ENCODE measurements at regions not wholly inside any gene's neighbourhood (a gene's known extent, or its start where the extent isn't known, plus 50 kb on each side); places are given as distances from the start of the nearest gene placed in this dataset.

GRCh38 chr9:26735160-26735559 lies 157.4 kb downstream of the CAAP1 start:
- no peak for DNase-seq

- no peak for DNase-seq
These were observed 163.4 kb downstream of the CAAP1 start for GRCh38 chr9:26729187-26729586.

- no peak for DNase-seq
These were observed 165.1 kb downstream of the CAAP1 start for GRCh38 chr9:26727471-26727870.

- no peak for DNase-seq
These were observed 167.0 kb downstream of the CAAP1 start for GRCh38 chr9:26725573-26725972.

GRCh38 chr9:26723486-26723885 lies 169.1 kb downstream of the CAAP1 start:
- DNase-seq, result no peak

GRCh38 chr9:26722755-26723154 lies 169.8 kb downstream of the CAAP1 start:
- no peak for DNase-seq

- DNase-seq, result no peak
These were observed 182.6 kb downstream of the CAAP1 start for GRCh38 chr9:26710008-26710407.

GRCh38 chr9:26706223-26706622 lies 186.4 kb downstream of the CAAP1 start:
- DNase-seq, result no peak

GRCh38 chr9:26695298-26695622 lies 197.3 kb downstream of the CAAP1 start:
- no peak for DNase-seq

- DNase-seq, result no peak
These were observed 198.0 kb downstream of the CAAP1 start for GRCh38 chr9:26694381-26695297.

GRCh38 chr9:26689041-26689440 lies 203.6 kb downstream of the CAAP1 start:
- DNase-seq, result no peak

- no peak for DNase-seq
These were observed 205.2 kb downstream of the CAAP1 start for GRCh38 chr9:26687421-26687820.

- no peak for DNase-seq
These were observed 206.8 kb downstream of the CAAP1 start for GRCh38 chr9:26685818-26686217.

GRCh38 chr9:26684029-26684428 lies 208.6 kb downstream of the CAAP1 start:
- DNase-seq, result no peak

- no peak for DNase-seq
These were observed 209.7 kb downstream of the CAAP1 start for GRCh38 chr9:26682796-26683496.

- DNase-seq, result no peak
These were observed 210.6 kb downstream of the CAAP1 start for GRCh38 chr9:26682041-26682440.

- DNase-seq, result no peak
These were observed 214.5 kb downstream of the CAAP1 start for GRCh38 chr9:26677965-26678706.

GRCh38 chr9:26675035-26675434 lies 217.6 kb downstream of the CAAP1 start:
- no peak for DNase-seq

- no peak for DNase-seq
These were observed 219.3 kb downstream of the CAAP1 start for GRCh38 chr9:26673261-26673660.

GRCh38 chr9:26669701-26670670 lies 222.6 kb downstream of the CAAP1 start:
- no peak for DNase-seq

- no peak for DNase-seq
These were observed 224.7 kb downstream of the CAAP1 start for GRCh38 chr9:26667882-26668281.

- DNase-seq, result no peak
These were observed 226.9 kb downstream of the CAAP1 start for GRCh38 chr9:26665666-26666065.

Data from CD4-positive, alpha-beta T cell treated with Interleukin-1 beta for 1 hour (primary cell).